ENCODE measurements at regions not wholly inside any gene's neighbourhood (a gene's known extent, or its start where the extent isn't known, plus 50 kb on each side); places are given as distances from the start of the nearest gene placed in this dataset.

DNA sequence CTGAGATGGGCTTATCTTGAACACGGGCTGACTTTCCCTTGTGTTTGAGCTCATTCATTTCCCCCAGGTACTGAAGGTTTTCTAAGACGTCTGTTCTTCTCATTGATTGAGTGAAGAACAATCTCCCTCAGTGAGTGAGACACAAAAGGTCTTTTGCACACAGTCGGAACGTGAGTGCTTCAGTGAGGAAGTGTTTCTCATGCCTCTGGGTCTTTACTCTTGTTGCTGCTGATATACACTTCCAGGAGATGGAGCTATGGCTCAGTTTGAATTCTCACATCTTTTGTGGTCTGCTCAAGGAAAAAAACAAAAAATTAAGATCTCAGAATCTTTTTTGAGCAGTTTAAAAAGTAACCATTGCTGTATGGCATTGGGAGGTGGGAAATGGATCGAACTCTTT lies 981.9 kb upstream of the TENM3 start:
- ATAC-seq: no peak

GRCh38 chr4:181264893-181265292 lies 978.3 kb upstream of the TENM3 start:
- no peak for ATAC-seq

DNA sequence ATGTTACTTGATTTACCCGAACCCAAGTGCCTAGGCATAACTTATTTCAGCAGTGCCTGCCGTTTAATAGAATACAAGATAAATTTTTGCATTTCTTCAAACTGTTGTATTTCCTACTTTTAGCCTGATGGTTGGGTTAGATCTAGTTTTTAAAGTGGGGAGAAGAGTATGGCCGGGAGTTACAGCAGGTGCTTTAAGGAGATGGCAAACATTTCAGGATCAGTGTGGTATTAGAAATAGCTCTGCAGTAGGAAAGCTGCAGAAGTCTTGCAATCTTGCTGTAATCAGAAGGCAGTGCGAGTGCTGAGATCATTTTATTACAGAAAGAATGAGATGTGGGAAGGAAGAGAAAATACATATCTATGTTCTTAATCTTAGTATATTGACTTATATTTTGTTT lies 977.8 kb upstream of the TENM3 start:
- ATAC-seq: no peak

DNA sequence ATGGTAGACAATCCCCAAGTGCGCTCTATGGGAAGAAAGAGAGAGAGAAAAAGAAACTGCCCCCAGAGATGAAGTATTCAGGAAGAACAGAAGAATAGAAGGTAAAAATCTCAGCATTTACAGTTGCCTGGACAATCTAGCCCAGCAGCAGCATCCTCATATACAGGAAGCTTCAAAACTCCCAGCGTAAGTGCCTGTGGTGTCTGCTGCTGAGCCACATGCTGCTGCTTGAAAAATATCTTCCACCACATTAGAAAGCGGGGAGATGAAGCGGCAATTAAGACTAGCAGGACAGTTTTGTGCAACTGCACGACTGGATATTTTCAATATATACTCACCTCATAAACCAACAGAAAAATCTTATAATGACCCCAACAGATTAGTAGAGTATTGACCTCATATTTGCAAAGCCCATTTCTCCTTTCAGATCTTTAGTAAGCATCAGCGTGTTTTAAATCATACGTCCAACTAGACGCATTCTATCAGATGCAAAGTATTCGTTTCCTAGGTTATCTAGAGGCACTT lies 972.0 kb upstream of the TENM3 start:
- no peak for ATAC-seq

DNA sequence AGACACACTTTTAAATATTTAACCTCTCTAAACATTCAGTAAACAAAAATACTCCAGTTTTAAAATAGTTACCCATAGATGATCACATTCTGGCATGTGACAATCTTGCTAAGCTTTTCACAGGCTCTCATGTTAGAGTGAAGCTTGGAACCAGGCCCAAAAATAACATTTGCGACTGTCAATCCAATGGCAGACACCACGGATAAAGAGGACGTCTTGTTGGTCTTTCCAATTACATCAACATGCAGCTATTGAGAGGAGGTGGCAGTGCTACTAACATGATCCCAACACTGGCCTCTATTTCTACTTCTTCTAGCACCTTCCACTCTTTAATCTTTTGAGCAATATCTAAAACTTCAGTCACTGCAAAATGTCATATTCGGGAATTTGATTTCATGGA lies 970.8 kb upstream of the TENM3 start:
- no peak for ATAC-seq

- ATAC-seq: no peak
Observed at GRCh38 chr4:181278941-181279340, 964.3 kb upstream of the TENM3 start.

- no peak for ATAC-seq
Observed at GRCh38 chr4:181281451-181281850, 961.8 kb upstream of the TENM3 start.

- ATAC-seq: no peak
Observed at GRCh38 chr4:181289198-181289597, 954.0 kb upstream of the TENM3 start.

GRCh38 chr4:181291615-181292014 lies 951.6 kb upstream of the TENM3 start:
- no peak for ATAC-seq

DNA sequence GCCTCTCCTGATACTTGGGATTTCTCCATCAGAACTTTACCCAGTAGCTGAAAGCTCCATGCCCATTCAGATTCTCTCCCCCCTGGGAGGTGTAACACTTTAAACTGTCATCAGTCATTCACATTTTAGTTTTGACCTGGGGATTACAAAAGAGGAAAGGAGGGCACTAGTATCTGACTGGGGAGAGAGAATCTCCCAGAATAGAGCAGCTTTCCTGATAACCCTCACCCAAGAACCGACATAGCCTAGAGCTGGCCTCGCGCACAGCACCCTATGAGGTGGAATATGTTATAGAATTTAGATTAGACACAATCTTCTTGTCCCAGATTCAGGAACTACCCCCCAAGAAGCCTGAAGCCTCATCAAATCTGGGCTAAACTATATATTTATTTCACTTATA lies 950.2 kb upstream of the TENM3 start:
- ATAC-seq: no peak

- ATAC-seq: no peak
Observed at GRCh38 chr4:181293541-181293940, 949.7 kb upstream of the TENM3 start.

DNA sequence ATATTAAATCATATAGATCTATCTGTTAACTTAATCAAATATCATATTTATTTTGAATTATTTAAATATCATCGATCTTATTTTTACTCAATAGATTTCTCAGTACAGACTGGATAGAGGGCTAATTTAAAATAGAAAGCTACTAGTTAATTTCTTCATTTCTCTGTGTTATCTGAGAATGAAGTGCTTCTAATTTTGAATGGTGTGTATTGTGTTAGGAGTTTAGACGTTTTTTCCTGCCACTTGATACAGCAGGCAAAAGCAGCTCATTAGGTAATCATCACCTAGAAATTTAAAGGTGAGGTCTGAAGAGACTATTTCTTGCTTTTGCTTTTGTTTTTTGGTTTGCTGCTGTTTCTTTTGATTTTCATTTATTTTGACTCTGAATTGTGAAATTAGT lies 948.8 kb upstream of the TENM3 start:
- ATAC-seq: no peak

DNA sequence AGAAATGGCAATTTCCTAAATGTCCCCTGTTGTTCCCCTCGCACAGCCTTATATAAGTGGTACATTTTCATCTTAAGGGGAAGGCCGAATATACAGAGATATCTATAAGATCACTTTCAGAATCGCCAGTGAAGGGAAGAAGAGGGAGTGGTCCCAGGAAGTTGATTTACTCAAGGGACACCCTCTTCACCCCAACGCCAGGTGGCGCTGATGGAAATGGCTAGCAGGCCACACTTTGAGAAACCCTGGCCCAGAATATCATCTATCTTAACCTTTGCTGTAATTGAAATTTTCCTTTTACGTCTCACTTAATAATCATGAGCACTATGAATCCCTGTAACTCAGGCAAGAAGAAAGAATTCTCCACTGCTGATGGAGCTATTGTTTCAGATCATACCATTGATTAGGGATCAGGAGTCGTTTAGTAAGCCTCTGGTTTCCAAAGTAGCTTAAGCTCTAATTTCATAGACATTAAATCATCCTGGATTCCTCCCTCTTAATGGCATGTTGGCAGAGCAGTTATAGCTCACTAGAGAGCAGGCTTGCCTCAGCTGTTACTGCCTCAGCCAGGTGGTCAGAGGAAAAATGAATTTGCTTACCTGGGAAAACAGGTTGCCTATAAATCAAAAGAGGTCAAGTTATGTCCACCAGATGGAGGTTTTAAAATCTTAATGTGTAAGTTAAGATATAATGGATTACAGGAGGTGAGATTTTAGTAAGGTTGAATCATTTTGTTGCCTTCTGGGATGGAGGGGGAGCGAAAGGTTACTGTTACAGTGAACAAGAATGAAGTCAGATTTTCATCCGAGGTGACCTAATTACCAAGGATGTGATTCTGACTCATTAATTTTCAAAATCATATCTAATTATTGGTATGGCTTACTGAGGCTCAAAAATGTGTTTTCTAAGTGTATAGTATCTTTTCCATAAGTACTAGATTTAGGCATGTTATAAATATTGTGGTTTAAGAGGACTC lies 941.2 kb upstream of the TENM3 start:
- ATAC-seq: no peak

DNA sequence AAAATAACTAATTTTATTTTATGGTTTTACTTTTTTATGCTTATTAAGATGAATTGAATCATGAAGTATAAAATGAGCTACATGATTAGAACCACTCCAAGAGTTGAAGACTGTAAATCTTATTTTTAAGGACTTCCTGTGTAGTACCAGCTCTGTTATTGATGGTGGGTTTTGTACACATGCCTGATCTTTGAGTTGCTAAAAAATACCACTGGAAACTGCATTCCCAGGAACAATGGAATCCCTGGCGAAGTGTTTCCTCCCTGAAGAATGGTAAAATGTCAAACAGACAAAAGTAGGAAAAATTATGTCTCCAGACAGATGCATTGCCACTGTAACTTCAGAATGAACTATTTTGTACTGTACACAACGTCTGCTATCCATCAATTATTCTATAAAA lies 935.4 kb upstream of the TENM3 start:
- no peak for ATAC-seq

DNA sequence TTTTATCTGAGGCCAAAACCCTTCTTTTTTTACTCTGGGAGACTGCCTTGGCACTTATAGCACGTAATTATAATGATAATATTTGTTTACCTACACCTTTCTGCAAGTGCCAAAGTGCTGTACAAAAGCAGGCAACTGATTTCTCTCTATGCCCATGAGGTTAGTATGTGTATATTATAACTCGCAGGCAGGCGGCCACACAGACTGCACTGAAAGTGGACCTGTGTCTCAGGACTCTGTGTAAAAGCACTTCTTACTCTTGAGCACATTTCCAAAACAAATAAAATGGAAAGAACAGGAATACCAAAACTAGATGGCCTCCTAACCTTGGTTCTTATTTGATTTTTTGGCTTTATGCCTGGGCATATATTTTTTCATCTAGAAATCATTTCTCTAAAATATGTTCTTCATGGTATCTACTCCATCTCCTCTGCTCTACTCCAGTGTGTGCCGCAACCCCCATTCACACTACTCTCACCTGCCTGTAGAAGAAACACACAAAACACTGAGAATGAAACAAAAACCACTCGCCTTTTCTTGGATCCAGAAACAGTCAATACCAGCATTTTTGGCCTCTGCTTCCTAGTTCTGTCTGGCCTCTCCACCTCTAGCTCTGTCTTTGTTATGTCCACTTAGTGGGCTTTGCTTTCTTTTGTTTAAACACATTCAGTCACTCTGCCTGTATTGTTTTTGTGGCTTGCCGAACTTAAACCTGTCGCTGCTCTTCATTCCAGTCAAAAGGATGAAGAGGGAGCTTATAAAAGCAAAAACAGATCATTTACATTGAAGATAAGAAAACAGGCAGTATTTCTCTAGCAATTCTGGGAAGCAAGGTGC lies 934.5 kb upstream of the TENM3 start:
- ATAC-seq: no peak

DNA sequence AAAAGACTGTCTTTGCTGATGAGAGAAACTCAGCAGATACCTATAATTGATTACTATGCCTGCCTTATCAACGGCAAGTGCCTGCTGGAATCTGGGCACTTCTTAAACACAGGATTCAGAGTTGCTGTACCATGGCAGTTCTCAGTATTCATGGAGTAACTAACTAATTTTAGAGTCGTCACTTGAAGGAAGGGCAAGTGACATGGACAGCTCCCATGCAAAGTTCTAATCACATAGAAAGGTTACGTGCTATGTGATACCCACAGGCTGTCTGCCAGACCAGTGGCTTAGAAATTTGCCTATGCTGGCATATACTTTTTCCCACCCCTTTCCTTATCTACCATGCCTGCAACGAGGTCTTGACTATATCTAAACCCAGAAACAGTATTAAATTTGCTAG lies 931.1 kb upstream of the TENM3 start:
- no peak for ATAC-seq

DNA sequence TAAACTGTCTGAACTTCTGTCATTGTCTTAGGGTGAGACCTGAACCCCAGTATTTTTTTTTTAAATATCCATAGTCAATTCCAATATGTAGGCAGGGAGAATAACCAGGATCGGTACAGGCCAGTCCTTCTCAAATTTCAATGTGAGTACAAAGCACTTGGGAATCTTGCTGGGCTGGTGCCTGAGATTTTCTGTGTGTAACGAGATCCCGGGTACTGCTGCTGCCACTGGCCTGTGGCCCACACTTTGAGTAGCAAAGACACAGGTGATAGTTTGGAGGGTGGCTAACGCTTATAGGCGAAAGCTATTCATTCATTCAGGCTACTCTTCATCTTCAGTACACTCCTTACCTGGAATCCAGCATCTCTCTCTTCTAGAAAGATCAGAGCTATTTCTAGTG lies 923.6 kb upstream of the TENM3 start:
- ATAC-seq: no peak

- no peak for ATAC-seq
Observed at GRCh38 chr4:181323061-181323460, 920.1 kb upstream of the TENM3 start.

DNA sequence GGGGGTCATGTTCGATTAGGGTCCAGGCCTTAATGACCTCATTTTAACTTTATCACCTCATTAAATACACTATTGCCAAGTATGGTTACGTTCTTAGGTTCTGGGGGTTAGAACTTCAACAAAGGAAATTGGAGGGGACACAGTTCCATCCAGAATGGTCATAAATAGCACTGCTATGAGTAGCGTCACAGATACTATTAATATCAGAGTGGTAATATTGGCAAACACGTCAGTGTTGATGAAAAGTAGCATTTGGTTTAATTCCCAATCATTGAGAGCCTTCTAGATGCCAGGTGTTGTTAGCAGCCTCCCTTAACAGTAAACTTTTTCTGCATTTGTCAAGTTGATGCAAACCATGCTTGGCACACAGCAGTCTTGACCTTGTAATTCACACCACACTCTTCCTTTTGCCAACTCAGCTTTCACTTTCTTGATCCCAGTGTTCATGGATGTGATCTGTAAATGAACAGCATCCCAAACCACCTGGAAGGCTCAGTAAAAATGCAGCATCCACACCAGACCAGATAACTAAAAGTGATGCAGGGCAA lies 912.5 kb upstream of the TENM3 start:
- ATAC-seq: no peak

DNA sequence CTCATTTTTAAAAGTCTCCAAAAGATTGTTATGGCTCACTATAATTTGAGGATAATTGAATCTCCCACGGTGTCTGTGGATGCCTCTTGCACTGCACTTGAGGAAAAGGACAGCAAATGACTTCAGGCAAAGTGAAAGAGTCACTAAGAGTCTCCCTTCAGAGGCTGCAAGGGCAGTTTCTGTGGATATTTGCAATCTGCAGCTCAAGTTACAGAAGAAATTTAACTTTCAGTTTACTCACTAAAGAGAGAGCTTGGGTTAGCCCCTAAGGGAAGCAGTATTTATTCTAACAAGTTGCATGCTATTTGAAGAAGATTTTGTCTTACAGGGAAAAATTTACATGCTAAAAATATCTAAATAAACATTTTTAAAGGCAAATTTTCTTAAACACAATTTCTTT lies 912.0 kb upstream of the TENM3 start:
- no peak for ATAC-seq

GRCh38 chr4:181345931-181346330 lies 897.3 kb upstream of the TENM3 start:
- ATAC-seq: no peak

GRCh38 chr4:181350615-181351415 lies 892.4 kb upstream of the TENM3 start:
- ATAC-seq: no peak

Data from activated CD4-positive, CD25-positive, alpha-beta regulatory T cell treated with anti-CD3 and anti-CD28 coated beads, Interleukin-2, amount 50 U/mL, for 24 hours (primary cell).